ENCODE measurements at regions not wholly inside any gene's neighbourhood (a gene's known extent, or its start where the extent isn't known, plus 50 kb on each side); places are given as distances from the start of the nearest gene placed in this dataset.

- no peak for TF ChIP-seq ZHX1 (conservative IDR thresholded peaks at IDR 0.05; ENCODE audit: low read length)
- TF ChIP-seq U2AF1 (optimal IDR thresholded peaks at IDR 0.05; ENCODE audit: low read depth, low read length): no peak
- TF ChIP-seq PRMT5 (CRISPR knock-in tag; IDR thresholded peaks at IDR 0.05): no peak
- no peak for TF ChIP-seq SMARCC2 (IDR thresholded peaks at IDR 0.05; ENCODE audit: low read depth)
- TF ChIP-seq CSDE1 (IDR thresholded peaks at IDR 0.05): no peak
- TF ChIP-seq IRF9 (tag; IDR thresholded peaks at IDR 0.05): no peak
- TF ChIP-seq ETV1 (tag; conservative IDR thresholded peaks at IDR 0.05; ENCODE audit: low read depth): no peak
- TF ChIP-seq CTCF (IDR thresholded peaks at IDR 0.05 in 2 of 3, conservative IDR thresholded peaks at IDR 0.05 in 1 of 3; ENCODE audit: insufficient read depth in 2 of 3, low read depth in 1 of 3, low read length in 3 of 3): no peak
- no peak for TF ChIP-seq MITF (IDR thresholded peaks at IDR 0.05)
Observed at GRCh38 chr9:13929013-13929412, 384.9 kb downstream of the NFIB start (continued).

Data from K562 (cell line).